ENCODE measurements at regions not wholly inside any gene's neighbourhood (a gene's known extent, or its start where the extent isn't known, plus 50 kb on each side); places are given as distances from the start of the nearest gene placed in this dataset.
"Not testable (repeated sequence)": the region's sequence is repeated elsewhere in the genome, so short reads cannot be mapped to it uniquely, and the experiment has no call there.

- no peak for TF ChIP-seq CTCF (IDR thresholded peaks at IDR 0.05; ENCODE audit: low read depth, low read length, missing control alignments)
- no peak for DNase-seq (ENCODE audit: low read depth)
- in situ Hi-C loops (cut with HindIII; ENCODE audit: low sequenced_read_pairs): no loop called here
- no peak overlapping the region for H3K4me3 ChIP-seq (ENCODE audit: low read depth, low read length)
These were observed 738.7 kb upstream of the LRRTM4 start for GRCh38 chr2:78260861-78261260.

GRCh38 chr2:78261454-78261853 lies 739.3 kb upstream of the LRRTM4 start:
- no peak overlapping the region for H3K4me3 ChIP-seq (ENCODE audit: low read depth, low read length)
- no peak for TF ChIP-seq CTCF (IDR thresholded peaks at IDR 0.05; ENCODE audit: low read depth, low read length, missing control alignments)
- DNase-seq (ENCODE audit: low read depth): no peak
- in situ Hi-C loops (cut with HindIII; ENCODE audit: low sequenced_read_pairs): no loop called here

GRCh38 chr2:78262089-78262488 lies 739.9 kb upstream of the LRRTM4 start:
- in situ Hi-C loops (cut with HindIII; ENCODE audit: low sequenced_read_pairs); DNase-seq (ENCODE audit: low read depth); H3K4me3 ChIP-seq (ENCODE audit: low read depth, low read length): not testable (repeated sequence)

- DNase-seq (ENCODE audit: low read depth): no peak
- no peak for TF ChIP-seq CTCF (IDR thresholded peaks at IDR 0.05; ENCODE audit: low read depth, low read length, missing control alignments)
- in situ Hi-C loops (cut with HindIII; ENCODE audit: low sequenced_read_pairs): no loop called here
- H3K4me3 ChIP-seq (ENCODE audit: low read depth, low read length): no peak overlapping the region
These were observed 740.7 kb upstream of the LRRTM4 start for GRCh38 chr2:78262713-78263375.

- no peak for TF ChIP-seq CTCF (IDR thresholded peaks at IDR 0.05; ENCODE audit: low read depth, low read length, missing control alignments)
- no peak for DNase-seq (ENCODE audit: low read depth)
- no peak overlapping the region for H3K4me3 ChIP-seq (ENCODE audit: low read depth, low read length)
- in situ Hi-C loops (cut with HindIII; ENCODE audit: low sequenced_read_pairs): no loop called here
These were observed 741.4 kb upstream of the LRRTM4 start for GRCh38 chr2:78263571-78263970.

- no peak for TF ChIP-seq CTCF (IDR thresholded peaks at IDR 0.05; ENCODE audit: low read depth, low read length, missing control alignments)
- DNase-seq (ENCODE audit: low read depth): no peak
- H3K4me3 ChIP-seq (ENCODE audit: low read depth, low read length): no peak overlapping the region
- in situ Hi-C loops (cut with HindIII; ENCODE audit: low sequenced_read_pairs): no loop called here
These were observed 742.0 kb upstream of the LRRTM4 start for GRCh38 chr2:78264130-78264529.

GRCh38 chr2:78281164-78281563 lies 744.3 kb upstream of the REG3G start:
- in situ Hi-C loops (cut with HindIII; ENCODE audit: low sequenced_read_pairs): no loop called here
- H3K4me3 ChIP-seq (ENCODE audit: low read depth, low read length): no peak overlapping the region
- no peak for DNase-seq (ENCODE audit: low read depth)
- TF ChIP-seq CTCF (IDR thresholded peaks at IDR 0.05; ENCODE audit: low read depth, low read length, missing control alignments): no peak
